ENCODE measurements at regions not wholly inside any gene's neighbourhood (a gene's known extent, or its start where the extent isn't known, plus 50 kb on each side); places are given as distances from the start of the nearest gene placed in this dataset.

- TF ChIP-seq POLR2A (IDR thresholded peaks at IDR 0.05), result no peak
- TF ChIP-seq, protein P1, sequence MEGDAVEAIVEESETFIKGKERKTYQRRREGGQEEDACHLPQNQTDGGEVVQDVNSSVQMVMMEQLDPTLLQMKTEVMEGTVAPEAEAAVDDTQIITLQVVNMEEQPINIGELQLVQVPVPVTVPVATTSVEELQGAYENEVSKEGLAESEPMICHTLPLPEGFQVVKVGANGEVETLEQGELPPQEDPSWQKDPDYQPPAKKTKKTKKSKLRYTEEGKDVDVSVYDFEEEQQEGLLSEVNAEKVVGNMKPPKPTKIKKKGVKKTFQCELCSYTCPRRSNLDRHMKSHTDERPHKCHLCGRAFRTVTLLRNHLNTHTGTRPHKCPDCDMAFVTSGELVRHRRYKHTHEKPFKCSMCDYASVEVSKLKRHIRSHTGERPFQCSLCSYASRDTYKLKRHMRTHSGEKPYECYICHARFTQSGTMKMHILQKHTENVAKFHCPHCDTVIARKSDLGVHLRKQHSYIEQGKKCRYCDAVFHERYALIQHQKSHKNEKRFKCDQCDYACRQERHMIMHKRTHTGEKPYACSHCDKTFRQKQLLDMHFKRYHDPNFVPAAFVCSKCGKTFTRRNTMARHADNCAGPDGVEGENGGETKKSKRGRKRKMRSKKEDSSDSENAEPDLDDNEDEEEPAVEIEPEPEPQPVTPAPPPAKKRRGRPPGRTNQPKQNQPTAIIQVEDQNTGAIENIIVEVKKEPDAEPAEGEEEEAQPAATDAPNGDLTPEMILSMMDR (IDR thresholded peaks at IDR 0.05), result no peak
Measured at GRCh38 chr2:147133286-147133908, 711.4 kb upstream of the ACVR2A start.
